ENCODE measurements at regions not wholly inside any gene's neighbourhood (a gene's known extent, or its start where the extent isn't known, plus 50 kb on each side); places are given as distances from the start of the nearest gene placed in this dataset.

GRCh38 chr13:111936267-111936925, 130.6 kb upstream of the SOX1 start:
- Histone ChIP-seq H3K9ac (ENCODE audit: low read depth in 1 of 3, low read length in 3 of 3) (no peak overlapping the region), H3K4me3 (ENCODE audit: low read length in 3 of 3) (no peak overlapping the region), H3K27ac (ENCODE audit: low read depth, low read length) (no peak overlapping the region), H3K9me3 (ENCODE audit: control insufficient read depth in 3 of 3, low read length in 3 of 3) (peaks cover 0 to 7% (median 0%) of the 10 kb centered on the region in 3 donors), H3K27me3 (ENCODE audit: control insufficient read depth in 3 of 3, insufficient read depth in 3 of 3, low read length in 3 of 3) (peaks cover 0 to 11% (median 5%) of the 10 kb centered on the region in 3 donors), H3K4me1 (ENCODE audit: control insufficient read depth in 3 of 3, insufficient read depth in 3 of 3, low read length in 3 of 3) (no peaks in the 10 kb centered on the region), H3K36me3 (ENCODE audit: control insufficient read depth in 3 of 3, insufficient read depth in 3 of 3, low read length in 3 of 3) (no peaks in the 10 kb centered on the region)

DNA sequence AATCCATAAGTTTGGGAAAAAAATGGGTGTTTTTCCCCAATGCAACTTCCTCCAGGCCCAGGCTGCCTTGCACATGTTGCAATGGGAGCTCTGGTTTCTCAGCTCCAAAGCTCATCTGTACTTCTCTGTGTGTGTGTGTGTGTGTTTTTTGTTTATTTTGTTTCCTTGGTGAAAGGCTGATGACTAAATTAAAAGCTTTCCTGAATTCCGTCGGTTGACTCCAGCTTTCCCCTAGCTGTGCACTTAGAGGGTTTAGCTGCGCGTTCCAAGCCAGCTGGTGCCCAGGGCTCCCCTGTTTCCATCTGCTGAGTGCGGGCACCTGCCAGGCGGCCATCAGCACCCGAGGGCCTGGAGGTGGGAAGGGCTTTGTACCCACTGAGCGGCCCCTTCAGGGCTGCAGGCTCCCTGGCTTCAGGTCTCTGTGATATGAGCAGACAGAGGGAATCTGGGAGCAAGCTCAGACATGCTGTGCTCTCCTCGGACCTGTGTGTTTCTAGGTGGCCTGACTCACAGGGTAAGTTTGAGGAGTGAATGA, 129.1 kb upstream of the SOX1 start:
- Histone ChIP-seq H3K4me1 (ENCODE audit: control insufficient read depth in 3 of 3, insufficient read depth in 3 of 3, low read length in 3 of 3) (no peaks in the 10 kb centered on the region), H3K9ac (ENCODE audit: low read depth in 1 of 3, low read length in 3 of 3) (no peak overlapping the region), H3K4me3 (ENCODE audit: low read length in 3 of 3) (no peak overlapping the region), H3K9me3 (ENCODE audit: control insufficient read depth in 3 of 3, low read length in 3 of 3) (peaks cover 0 to 5% (median 0%) of the 10 kb centered on the region in 3 donors), H3K27me3 (ENCODE audit: control insufficient read depth in 3 of 3, insufficient read depth in 3 of 3, low read length in 3 of 3) (peaks cover 0 to 11% (median 5%) of the 10 kb centered on the region in 3 donors), H3K36me3 (ENCODE audit: control insufficient read depth in 3 of 3, insufficient read depth in 3 of 3, low read length in 3 of 3) (no peaks in the 10 kb centered on the region), H3K27ac (ENCODE audit: low read depth, low read length) (no peak overlapping the region)

- Histone ChIP-seq H3K4me1 (ENCODE audit: control insufficient read depth in 3 of 3, insufficient read depth in 3 of 3, low read length in 3 of 3) (no peaks in the 10 kb centered on the region), H3K4me3 (ENCODE audit: low read length in 3 of 3) (no peak overlapping the region), H3K36me3 (ENCODE audit: control insufficient read depth in 3 of 3, insufficient read depth in 3 of 3, low read length in 3 of 3) (no peaks in the 10 kb centered on the region), H3K27me3 (ENCODE audit: control insufficient read depth in 3 of 3, insufficient read depth in 3 of 3, low read length in 3 of 3) (peaks cover 0 to 11% (median 5%) of the 10 kb centered on the region in 3 donors), H3K27ac (ENCODE audit: low read depth, low read length) (no peak overlapping the region), H3K9me3 (ENCODE audit: control insufficient read depth in 3 of 3, low read length in 3 of 3) (peaks cover 0 to 3% (median 0%) of the 10 kb centered on the region in 3 donors), H3K9ac (ENCODE audit: low read depth in 1 of 3, low read length in 3 of 3) (no peak overlapping the region)
Observed at GRCh38 chr13:111938741-111939665, 127.9 kb upstream of the SOX1 start.

GRCh38 chr13:111939666-111940278, 127.2 kb upstream of the SOX1 start:
- Histone ChIP-seq H3K9me3 (ENCODE audit: control insufficient read depth in 3 of 3, low read length in 3 of 3) (peaks cover 0 to 3% (median 0%) of the 10 kb centered on the region in 3 donors), H3K4me3 (ENCODE audit: low read length in 3 of 3) (no peak overlapping the region), H3K9ac (ENCODE audit: low read depth in 1 of 3, low read length in 3 of 3) (no peak overlapping the region), H3K36me3 (ENCODE audit: control insufficient read depth in 3 of 3, insufficient read depth in 3 of 3, low read length in 3 of 3) (no peaks in the 10 kb centered on the region), H3K27me3 (ENCODE audit: control insufficient read depth in 3 of 3, insufficient read depth in 3 of 3, low read length in 3 of 3) (peaks cover 0 to 17% (median 5%) of the 10 kb centered on the region in 3 donors), H3K27ac (ENCODE audit: low read depth, low read length) (no peak overlapping the region), H3K4me1 (ENCODE audit: control insufficient read depth in 3 of 3, insufficient read depth in 3 of 3, low read length in 3 of 3) (no peaks in the 10 kb centered on the region)

DNA sequence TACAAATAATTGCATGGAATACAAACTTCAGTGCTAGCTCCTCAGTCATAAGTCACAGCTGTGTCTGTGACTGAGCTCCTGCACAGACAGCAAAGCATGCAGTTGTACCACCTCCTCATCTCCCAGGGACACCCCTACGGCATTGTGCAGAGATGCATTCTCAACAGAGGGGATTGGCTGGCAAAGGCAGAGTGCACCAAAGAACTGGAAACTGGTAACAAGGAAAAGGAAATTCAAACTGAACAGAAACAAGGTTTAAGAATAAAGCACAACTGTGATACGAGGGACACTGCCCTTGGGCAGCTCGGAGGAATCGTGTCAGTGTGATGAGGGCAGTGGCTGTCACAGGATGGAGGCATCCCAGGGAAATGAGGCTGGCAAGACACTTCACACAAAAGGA, 126.1 kb upstream of the SOX1 start:
- Histone ChIP-seq H3K9ac (ENCODE audit: low read depth in 1 of 3, low read length in 3 of 3) (no peak overlapping the region), H3K36me3 (ENCODE audit: control insufficient read depth in 3 of 3, insufficient read depth in 3 of 3, low read length in 3 of 3) (no peaks in the 10 kb centered on the region), H3K9me3 (ENCODE audit: control insufficient read depth in 3 of 3, low read length in 3 of 3) (peaks cover 0 to 3% (median 0%) of the 10 kb centered on the region in 3 donors), H3K27ac (ENCODE audit: low read depth, low read length) (no peak overlapping the region), H3K4me3 (ENCODE audit: low read length in 3 of 3) (no peak overlapping the region), H3K27me3 (ENCODE audit: control insufficient read depth in 3 of 3, insufficient read depth in 3 of 3, low read length in 3 of 3) (peaks cover 0 to 17% (median 5%) of the 10 kb centered on the region in 3 donors), H3K4me1 (ENCODE audit: control insufficient read depth in 3 of 3, insufficient read depth in 3 of 3, low read length in 3 of 3) (no peaks in the 10 kb centered on the region)

- no peak overlapping the region for H3K9ac ChIP-seq (ENCODE audit: low read depth in 1 of 3, low read length in 3 of 3)
- H3K27ac ChIP-seq (ENCODE audit: low read depth, low read length), result no peak overlapping the region
- H3K4me3 ChIP-seq (ENCODE audit: low read length in 3 of 3), result no peak overlapping the region
- no peaks in the 10 kb centered on the region for H3K36me3 ChIP-seq (ENCODE audit: control insufficient read depth in 3 of 3, insufficient read depth in 3 of 3, low read length in 3 of 3)
- H3K9me3 ChIP-seq (ENCODE audit: control insufficient read depth in 3 of 3, low read length in 3 of 3), result peaks cover 0 to 3% (median 0%) of the 10 kb centered on the region in 3 donors
- H3K27me3 ChIP-seq (ENCODE audit: control insufficient read depth in 3 of 3, insufficient read depth in 3 of 3, low read length in 3 of 3), result peaks cover 0 to 21% (median 5%) of the 10 kb centered on the region in 3 donors
- no peaks in the 10 kb centered on the region for H3K4me1 ChIP-seq (ENCODE audit: control insufficient read depth in 3 of 3, insufficient read depth in 3 of 3, low read length in 3 of 3)
Observed at GRCh38 chr13:111941845-111942447, 125.0 kb upstream of the SOX1 start.

- H3K36me3 ChIP-seq (ENCODE audit: control insufficient read depth in 3 of 3, insufficient read depth in 3 of 3, low read length in 3 of 3), result no peaks in the 10 kb centered on the region
- peaks cover 0 to 21% (median 0%) of the 10 kb centered on the region in 3 donors for H3K27me3 ChIP-seq (ENCODE audit: control insufficient read depth in 3 of 3, insufficient read depth in 3 of 3, low read length in 3 of 3)
- no peak overlapping the region for H3K9ac ChIP-seq (ENCODE audit: low read depth in 1 of 3, low read length in 3 of 3)
- no peak overlapping the region for H3K4me3 ChIP-seq (ENCODE audit: low read length in 3 of 3)
- no peaks in the 10 kb centered on the region for H3K4me1 ChIP-seq (ENCODE audit: control insufficient read depth in 3 of 3, insufficient read depth in 3 of 3, low read length in 3 of 3)
- no peaks in the 10 kb centered on the region for H3K9me3 ChIP-seq (ENCODE audit: control insufficient read depth in 3 of 3, low read length in 3 of 3)
- H3K27ac ChIP-seq (ENCODE audit: low read depth, low read length), result no peak overlapping the region
Observed at GRCh38 chr13:111943229-111943795, 123.6 kb upstream of the SOX1 start.

GRCh38 chr13:111944171-111944583, 122.8 kb upstream of the SOX1 start:
- H3K36me3 ChIP-seq (ENCODE audit: control insufficient read depth in 3 of 3, insufficient read depth in 3 of 3, low read length in 3 of 3), result no peaks in the 10 kb centered on the region
- H3K27me3 ChIP-seq (ENCODE audit: control insufficient read depth in 3 of 3, insufficient read depth in 3 of 3, low read length in 3 of 3), result peaks cover 0 to 16% (median 3%) of the 10 kb centered on the region in 3 donors
- no peak overlapping the region for H3K9ac ChIP-seq (ENCODE audit: low read depth in 1 of 3, low read length in 3 of 3)
- peaks cover 0 to 5% (median 0%) of the 10 kb centered on the region in 3 donors for H3K9me3 ChIP-seq (ENCODE audit: control insufficient read depth in 3 of 3, low read length in 3 of 3)
- no peaks in the 10 kb centered on the region for H3K4me1 ChIP-seq (ENCODE audit: control insufficient read depth in 3 of 3, insufficient read depth in 3 of 3, low read length in 3 of 3)
- no peak overlapping the region for H3K27ac ChIP-seq (ENCODE audit: low read depth, low read length)
- H3K4me3 ChIP-seq (ENCODE audit: low read length in 3 of 3), result no peak overlapping the region

GRCh38 chr13:111945086-111945485, 121.9 kb upstream of the SOX1 start:
- peaks cover 2 to 5% (median 4%) of the 10 kb centered on the region in 3 donors for H3K9me3 ChIP-seq (ENCODE audit: control insufficient read depth in 3 of 3, low read length in 3 of 3)
- no peak overlapping the region for H3K27ac ChIP-seq (ENCODE audit: low read depth, low read length)
- H3K4me3 ChIP-seq (ENCODE audit: low read length in 3 of 3), result no peak overlapping the region
- peaks cover 0 to 14% (median 3%) of the 10 kb centered on the region in 3 donors for H3K27me3 ChIP-seq (ENCODE audit: control insufficient read depth in 3 of 3, insufficient read depth in 3 of 3, low read length in 3 of 3)
- H3K4me1 ChIP-seq (ENCODE audit: control insufficient read depth in 3 of 3, insufficient read depth in 3 of 3, low read length in 3 of 3), result no peaks in the 10 kb centered on the region
- no peak overlapping the region for H3K9ac ChIP-seq (ENCODE audit: low read depth in 1 of 3, low read length in 3 of 3)
- H3K36me3 ChIP-seq (ENCODE audit: control insufficient read depth in 3 of 3, insufficient read depth in 3 of 3, low read length in 3 of 3), result no peaks in the 10 kb centered on the region

Measured in skeletal muscle tissue (tissue), 3 donors.